Loucy (cell line): ENCODE measurements at regions not wholly inside any gene's neighbourhood (a gene's known extent, or its start where the extent isn't known, plus 50 kb on each side); places are given as distances from the start of the nearest gene placed in this dataset.

Source experiments
- EZH2phosphoT487 ChIP-seq: fragments of 200-600 bp; IDR thresholded peaks from 2 replicates; pipeline ENCODE4 v1.6.1; 2018; ENCODE audit warnings: antibody characterized with exemption, mild to moderate bottlenecking, moderate library complexity, borderline replicate concordance
- TF ChIP-seq, protein P1 (sequence below): fragments of 200-600 bp; sonication (generic); conservative IDR thresholded peaks from 2 replicates; pipeline ENCODE4 v1.5.1; 2014; ENCODE audit warnings: mild to moderate bottlenecking, antibody characterized with exemption, low read length

DNA sequence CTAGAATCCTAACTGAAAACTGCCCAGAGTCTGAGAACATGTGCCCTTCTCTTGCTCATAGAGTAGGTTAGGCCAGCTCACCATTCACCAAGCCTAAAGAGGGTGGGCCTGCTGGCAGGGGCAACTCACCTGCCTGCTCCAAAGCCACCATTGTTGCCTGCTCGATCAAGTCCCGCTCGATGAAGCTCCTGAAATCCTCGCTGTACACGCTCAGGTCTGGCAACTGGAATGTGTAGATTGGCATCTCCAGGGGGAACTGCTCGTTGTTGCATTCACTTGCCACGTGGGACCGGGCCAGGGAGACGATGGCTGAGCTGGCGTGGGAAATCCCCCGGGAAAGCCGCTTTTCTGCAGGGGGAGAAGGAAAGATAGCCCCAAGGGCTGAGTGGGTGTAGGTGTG is 232.2 kb downstream of the KLF13 start:
- TF ChIP-seq, protein P1, sequence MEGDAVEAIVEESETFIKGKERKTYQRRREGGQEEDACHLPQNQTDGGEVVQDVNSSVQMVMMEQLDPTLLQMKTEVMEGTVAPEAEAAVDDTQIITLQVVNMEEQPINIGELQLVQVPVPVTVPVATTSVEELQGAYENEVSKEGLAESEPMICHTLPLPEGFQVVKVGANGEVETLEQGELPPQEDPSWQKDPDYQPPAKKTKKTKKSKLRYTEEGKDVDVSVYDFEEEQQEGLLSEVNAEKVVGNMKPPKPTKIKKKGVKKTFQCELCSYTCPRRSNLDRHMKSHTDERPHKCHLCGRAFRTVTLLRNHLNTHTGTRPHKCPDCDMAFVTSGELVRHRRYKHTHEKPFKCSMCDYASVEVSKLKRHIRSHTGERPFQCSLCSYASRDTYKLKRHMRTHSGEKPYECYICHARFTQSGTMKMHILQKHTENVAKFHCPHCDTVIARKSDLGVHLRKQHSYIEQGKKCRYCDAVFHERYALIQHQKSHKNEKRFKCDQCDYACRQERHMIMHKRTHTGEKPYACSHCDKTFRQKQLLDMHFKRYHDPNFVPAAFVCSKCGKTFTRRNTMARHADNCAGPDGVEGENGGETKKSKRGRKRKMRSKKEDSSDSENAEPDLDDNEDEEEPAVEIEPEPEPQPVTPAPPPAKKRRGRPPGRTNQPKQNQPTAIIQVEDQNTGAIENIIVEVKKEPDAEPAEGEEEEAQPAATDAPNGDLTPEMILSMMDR, result no peak
- TF ChIP-seq EZH2phosphoT487, result no peak
